ENCODE measurements at regions not wholly inside any gene's neighbourhood (a gene's known extent, or its start where the extent isn't known, plus 50 kb on each side); places are given as distances from the start of the nearest gene placed in this dataset.

- Mint-ChIP-seq H3K4me3 (no peak overlapping the region), H3K27ac (no peak overlapping the region), H3K9me3 (no peaks in the 10 kb centered on the region), H3K4me1 (ENCODE audit: low read depth) (no peaks in the 10 kb centered on the region), H3K27me3 (ENCODE audit: insufficient read depth) (no peaks in the 10 kb centered on the region), H3K36me3 (ENCODE audit: low read depth) (no peaks in the 10 kb centered on the region)
- intact Hi-C loops (cut with micrococcal nuclease), result no loop called here
- no peak for DNase-seq (ENCODE audit: low spot score)
These were observed 75.4 kb upstream of the SCOC start for GRCh38 chr4:140298001-140298400.

- Mint-ChIP-seq H3K27me3 (ENCODE audit: insufficient read depth) (no peaks in the 10 kb centered on the region), H3K4me1 (ENCODE audit: low read depth) (no peaks in the 10 kb centered on the region), H3K27ac (no peak overlapping the region), H3K4me3 (no peak overlapping the region), H3K36me3 (ENCODE audit: low read depth) (no peaks in the 10 kb centered on the region), H3K9me3 (no peaks in the 10 kb centered on the region)
- intact Hi-C loops (cut with micrococcal nuclease), result no loop called here
- no peak for DNase-seq (ENCODE audit: low spot score)
These were observed 76.2 kb upstream of the SCOC start for GRCh38 chr4:140297221-140297570.

GRCh38 chr4:140296335-140297220 is 76.9 kb upstream of the SCOC start:
- H3K4me3 Mint-ChIP-seq, result no peak overlapping the region
- no peaks in the 10 kb centered on the region for H3K27me3 Mint-ChIP-seq (ENCODE audit: insufficient read depth)
- DNase-seq (ENCODE audit: low spot score), result no peak
- no peaks in the 10 kb centered on the region for H3K9me3 Mint-ChIP-seq
- no peak overlapping the region for H3K27ac Mint-ChIP-seq
- H3K4me1 Mint-ChIP-seq (ENCODE audit: low read depth), result no peaks in the 10 kb centered on the region
- intact Hi-C loops (cut with micrococcal nuclease), result no loop called here
- no peaks in the 10 kb centered on the region for H3K36me3 Mint-ChIP-seq (ENCODE audit: low read depth)

GRCh38 chr4:140293979-140294378 is 79.5 kb upstream of the SCOC start:
- Mint-ChIP-seq H3K4me1 (ENCODE audit: low read depth) (no peaks in the 10 kb centered on the region), H3K4me3 (no peak overlapping the region), H3K27me3 (ENCODE audit: insufficient read depth) (no peaks in the 10 kb centered on the region), H3K27ac (no peak overlapping the region), H3K9me3 (no peaks in the 10 kb centered on the region), H3K36me3 (ENCODE audit: low read depth) (no peaks in the 10 kb centered on the region)
- intact Hi-C loops (cut with micrococcal nuclease), result no loop called here
- no peak for DNase-seq (ENCODE audit: low spot score)

- Mint-ChIP-seq H3K4me3 (no peak overlapping the region), H3K27me3 (ENCODE audit: insufficient read depth) (no peaks in the 10 kb centered on the region), H3K36me3 (ENCODE audit: low read depth) (no peaks in the 10 kb centered on the region), H3K4me1 (ENCODE audit: low read depth) (no peaks in the 10 kb centered on the region), H3K9me3 (no peaks in the 10 kb centered on the region), H3K27ac (no peak overlapping the region)
- intact Hi-C loops (cut with micrococcal nuclease), result no loop called here
- DNase-seq (ENCODE audit: low spot score), result no peak
These were observed 82.2 kb upstream of the SCOC start for GRCh38 chr4:140291259-140291658.

GRCh38 chr4:140289486-140289885 is 84.0 kb upstream of the SCOC start:
- H3K4me3 Mint-ChIP-seq, result no peak overlapping the region
- H3K9me3 Mint-ChIP-seq, result no peaks in the 10 kb centered on the region
- H3K27ac Mint-ChIP-seq, result no peak overlapping the region
- DNase-seq (ENCODE audit: low spot score), result no peak
- H3K4me1 Mint-ChIP-seq (ENCODE audit: low read depth), result no peaks in the 10 kb centered on the region
- intact Hi-C loops (cut with micrococcal nuclease), result no loop called here
- H3K36me3 Mint-ChIP-seq (ENCODE audit: low read depth), result no peaks in the 10 kb centered on the region
- H3K27me3 Mint-ChIP-seq (ENCODE audit: insufficient read depth), result no peaks in the 10 kb centered on the region

GRCh38 chr4:140286456-140286855 is 87.0 kb upstream of the SCOC start:
- Mint-ChIP-seq H3K4me3 (no peak overlapping the region), H3K27ac (no peak overlapping the region), H3K9me3 (no peaks in the 10 kb centered on the region), H3K4me1 (ENCODE audit: low read depth) (no peaks in the 10 kb centered on the region), H3K27me3 (ENCODE audit: insufficient read depth) (no peaks in the 10 kb centered on the region), H3K36me3 (ENCODE audit: low read depth) (no peaks in the 10 kb centered on the region)
- DNase-seq (ENCODE audit: low spot score), result no peak
- intact Hi-C loops (cut with micrococcal nuclease), result no loop called here

GRCh38 chr4:140284456-140284855 is 89.0 kb upstream of the SCOC start:
- no peak overlapping the region for H3K27ac Mint-ChIP-seq
- no peaks in the 10 kb centered on the region for H3K9me3 Mint-ChIP-seq
- no peaks in the 10 kb centered on the region for H3K27me3 Mint-ChIP-seq (ENCODE audit: insufficient read depth)
- no peak overlapping the region for H3K4me3 Mint-ChIP-seq
- no peaks in the 10 kb centered on the region for H3K4me1 Mint-ChIP-seq (ENCODE audit: low read depth)
- no peaks in the 10 kb centered on the region for H3K36me3 Mint-ChIP-seq (ENCODE audit: low read depth)
- intact Hi-C loops (cut with micrococcal nuclease), result no loop called here
- no peak for DNase-seq (ENCODE audit: low spot score)

GRCh38 chr4:140281828-140282552 is 91.5 kb upstream of the SCOC start:
- H3K27me3 Mint-ChIP-seq (ENCODE audit: insufficient read depth), result peaks cover 6% of the 10 kb centered on the region
- DNase-seq (ENCODE audit: low spot score), result no peak
- no peaks in the 10 kb centered on the region for H3K9me3 Mint-ChIP-seq

GRCh38 chr4:140277576-140277975 is 95.9 kb upstream of the SCOC start:
- Mint-ChIP-seq H3K27me3 (ENCODE audit: insufficient read depth) (peaks cover 8% of the 10 kb centered on the region), H3K27ac (no peak overlapping the region), H3K9me3 (no peaks in the 10 kb centered on the region), H3K4me3 (no peak overlapping the region), H3K4me1 (ENCODE audit: low read depth) (no peaks in the 10 kb centered on the region), H3K36me3 (ENCODE audit: low read depth) (no peaks in the 10 kb centered on the region)
- DNase-seq (ENCODE audit: low spot score), result no peak
- intact Hi-C loops (cut with micrococcal nuclease), result no loop called here

More at GRCh38 chr4:140281828-140282552, 91.5 kb upstream of the SCOC start:
- intact Hi-C loops (cut with micrococcal nuclease), result no loop called here
- Mint-ChIP-seq H3K27ac (no peak overlapping the region), H3K36me3 (ENCODE audit: low read depth) (no peaks in the 10 kb centered on the region), H3K4me3 (no peak overlapping the region), H3K4me1 (ENCODE audit: low read depth) (no peaks in the 10 kb centered on the region)

- Mint-ChIP-seq H3K36me3 (ENCODE audit: low read depth) (no peaks in the 10 kb centered on the region), H3K27me3 (ENCODE audit: insufficient read depth) (peaks cover 17% of the 10 kb centered on the region), H3K27ac (no peak overlapping the region), H3K4me3 (no peak overlapping the region), H3K4me1 (ENCODE audit: low read depth) (no peaks in the 10 kb centered on the region), H3K9me3 (no peaks in the 10 kb centered on the region)
- intact Hi-C loops (cut with micrococcal nuclease), result no loop called here
- DNase-seq (ENCODE audit: low spot score), result no peak
These were observed 101.9 kb upstream of the SCOC start for GRCh38 chr4:140271553-140271952.

- no peak overlapping the region for H3K4me3 Mint-ChIP-seq
- no peaks in the 10 kb centered on the region for H3K9me3 Mint-ChIP-seq
- no peak overlapping the region for H3K27ac Mint-ChIP-seq
- H3K36me3 Mint-ChIP-seq (ENCODE audit: low read depth), result no peaks in the 10 kb centered on the region
- peaks cover 18% of the 10 kb centered on the region for H3K27me3 Mint-ChIP-seq (ENCODE audit: insufficient read depth)
- no peak for DNase-seq (ENCODE audit: low spot score)
- no peaks in the 10 kb centered on the region for H3K4me1 Mint-ChIP-seq (ENCODE audit: low read depth)
- intact Hi-C loops (cut with micrococcal nuclease), result no loop called here
These were observed 104.1 kb upstream of the SCOC start for GRCh38 chr4:140269369-140269768.

- H3K27me3 Mint-ChIP-seq (ENCODE audit: insufficient read depth), result peaks cover 18% of the 10 kb centered on the region
- H3K27ac Mint-ChIP-seq, result no peak overlapping the region
- intact Hi-C loops (cut with micrococcal nuclease), result no loop called here
These were observed 105.1 kb upstream of the SCOC start for GRCh38 chr4:140268186-140268841.

More at GRCh38 chr4:140268186-140268841, 105.1 kb upstream of the SCOC start:
- Mint-ChIP-seq H3K9me3 (no peaks in the 10 kb centered on the region), H3K36me3 (ENCODE audit: low read depth) (no peaks in the 10 kb centered on the region), H3K4me3 (no peak overlapping the region), H3K4me1 (ENCODE audit: low read depth) (no peaks in the 10 kb centered on the region)
- no peak for DNase-seq (ENCODE audit: low spot score)
